Activated CD8-positive, alpha-beta T cell treated with anti-CD3 and anti-CD28 coated beads for 36 hours (primary cell): ENCODE measurements at regions not wholly inside any gene's neighbourhood (a gene's known extent, or its start where the extent isn't known, plus 50 kb on each side); places are given as distances from the start of the nearest gene placed in this dataset.

Experiments
- ATAC-seq: fragments of 200-7000 bp; cut with Tn5 transposase; one replicate; pipeline ENCODE4 v1.10.0; 2021; ENCODE audit warnings: mild to moderate bottlenecking, moderate library complexity
- CTCF ChIA-PET: fragments of 350-600 bp; sonication (Branson Sonifier 250); formaldehyde crosslinking; loops from one replicate; lab custom pipeline; 2021; ENCODE audit warnings: antibody characterized with exemption; lab: Charles Lee
- POLR2A ChIA-PET: fragments of 350-600 bp; sonication (Branson Sonifier 250); formaldehyde crosslinking; loops from one replicate; lab custom pipeline; 2021; ENCODE audit warnings: antibody characterized with exemption; lab: Charles Lee
- DNase-seq: peaks from one replicate; pipeline ENCODE4 v3.0.0-alpha.2; 2020
- H3K27ac Mint-ChIP-seq: one replicate; pipeline ENCODE4 v1.8.0; 2021; ENCODE audit warnings: mild to moderate bottlenecking, mixed read lengths
- H3K27me3 Mint-ChIP-seq: one replicate; pipeline ENCODE4 v1.8.0; 2021; ENCODE audit warnings: mixed read lengths
- H3K36me3 Mint-ChIP-seq: one replicate; pipeline ENCODE4 v1.8.0; 2021; ENCODE audit warnings: low read depth, mixed read lengths
- H3K4me1 Mint-ChIP-seq: one replicate; pipeline ENCODE4 v1.8.0; 2021; ENCODE audit warnings: low read depth, mixed read lengths
- H3K4me3 Mint-ChIP-seq: one replicate; pipeline ENCODE4 v1.8.0; 2021; ENCODE audit warnings: mild to moderate bottlenecking, moderate library complexity, mixed read lengths
- H3K9me3 Mint-ChIP-seq: one replicate; pipeline ENCODE4 v1.8.0; 2021; ENCODE audit warnings: mixed read lengths
- CTCF ChIP-seq: fragments of 200-600 bp; IDR thresholded peaks from one replicate; pipeline ENCODE4 v1.8.0; 2022; ENCODE audit warnings: antibody characterized with exemption, mild to moderate bottlenecking
- intact Hi-C: fragments of 100-400 bp; cut with micrococcal nuclease; formaldehyde crosslinking; loops from one replicate; pipeline ENCODE4 v1.10.0; 2022

GRCh38 chr18:57965246-57965645, 78.8 kb upstream of the NEDD4L start:
- H3K4me3 Mint-ChIP-seq, result no peak overlapping the region
- H3K4me1 Mint-ChIP-seq, result peaks cover 6% of the 10 kb centered on the region
- ATAC-seq (no peak), DNase-seq (no peak)
- CTCF ChIA-PET, result interaction anchor here (1.1 to 1.4 kb wide), 4 partner anchors 9 to 216 kb away, joined by 3 to 4 read pairs (median 3); no protein-coding TSS in a partner anchor
- no peak overlapping the region for H3K27ac Mint-ChIP-seq
- no peaks in the 10 kb centered on the region for H3K36me3 Mint-ChIP-seq
- intact Hi-C loops, result no loop called here
- H3K27me3 Mint-ChIP-seq, result peaks cover 13% of the 10 kb centered on the region
- POLR2A ChIA-PET, result no interaction called here
- H3K9me3 Mint-ChIP-seq, result no peaks in the 10 kb centered on the region
- TF ChIP-seq CTCF, result no peak

GRCh38 chr18:57961876-57962505, 82.0 kb upstream of the NEDD4L start:
- CTCF ChIA-PET, result no interaction called here
- H3K36me3 Mint-ChIP-seq, result no peaks in the 10 kb centered on the region
- H3K4me3 Mint-ChIP-seq, result no peak overlapping the region
- POLR2A ChIA-PET, result no interaction called here
- intact Hi-C loops, result no loop called here
- peaks cover 18% of the 10 kb centered on the region for H3K27me3 Mint-ChIP-seq
- no peak for TF ChIP-seq CTCF
- H3K4me1 Mint-ChIP-seq, result no peaks in the 10 kb centered on the region
- DNase-seq (no peak), ATAC-seq (no peak)
- H3K9me3 Mint-ChIP-seq, result no peaks in the 10 kb centered on the region
- H3K27ac Mint-ChIP-seq, result no peak overlapping the region

DNA sequence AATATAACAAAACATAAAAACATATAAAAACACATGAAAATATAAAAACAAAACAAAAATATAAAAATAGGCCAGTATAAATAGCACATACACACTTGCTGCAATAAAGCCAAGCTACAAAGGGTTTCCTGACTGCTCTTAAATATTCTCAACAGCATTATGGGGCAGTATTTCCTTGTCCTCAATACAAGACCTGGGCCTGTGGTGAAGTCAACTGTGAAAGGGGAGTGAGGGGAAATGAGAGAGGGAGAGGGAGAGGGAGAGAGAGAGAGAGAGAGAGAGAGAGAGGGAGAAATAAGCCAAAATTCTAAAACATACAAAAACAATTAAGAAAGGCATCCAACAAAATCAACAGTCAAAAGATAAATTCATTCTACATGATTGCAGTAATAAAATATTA, 82.6 kb upstream of the NEDD4L start:
- DNase-seq (no peak), ATAC-seq (no peak)
- intact Hi-C loops, result no loop called here
- CTCF ChIA-PET, result no interaction called here
- Mint-ChIP-seq H3K27ac (no peak overlapping the region), H3K4me1 (no peaks in the 10 kb centered on the region), H3K36me3 (no peaks in the 10 kb centered on the region), H3K4me3 (no peak overlapping the region), H3K9me3 (no peaks in the 10 kb centered on the region), H3K27me3 (peaks cover 18% of the 10 kb centered on the region)
- no peak for TF ChIP-seq CTCF
- POLR2A ChIA-PET, result no interaction called here

DNA sequence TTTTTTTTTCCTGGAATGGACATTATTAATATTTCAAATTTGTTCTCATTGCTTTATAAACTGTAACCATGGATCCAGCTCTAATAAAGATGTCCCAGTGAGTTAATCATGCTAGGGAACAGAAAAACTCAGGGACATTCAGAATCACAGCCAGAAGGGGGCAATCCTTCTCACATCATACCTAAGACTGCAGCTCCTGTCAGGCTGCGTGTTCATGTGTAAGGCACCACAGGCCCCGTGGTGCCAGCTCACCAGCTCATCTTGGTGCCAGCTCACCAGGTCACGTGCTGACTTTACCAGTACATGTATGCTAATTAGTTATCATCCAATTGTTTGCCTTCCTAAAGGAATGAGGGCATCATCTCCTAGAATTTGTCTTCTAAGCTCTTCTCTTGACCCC, 84.7 kb upstream of the NEDD4L start:
- no peak for ATAC-seq
- no peaks in the 10 kb centered on the region for H3K4me1 Mint-ChIP-seq
- CTCF ChIA-PET, result interaction anchor here (0.7 to 2.7 kb wide), 7 partner anchors 84 to 919 kb away, joined by 3 to 10 read pairs (median 3); partner anchors contain the start of gene NEDD4L
- no peak overlapping the region for H3K4me3 Mint-ChIP-seq
- TF ChIP-seq CTCF, result no peak
- peak; percentile 10 for DNase-seq
- POLR2A ChIA-PET, result interaction anchor here (0.5 to 1.4 kb wide), 4 partner anchors 23 to 1886 kb away, joined by 3 to 4 read pairs (median 4); no protein-coding TSS in a partner anchor
- H3K27ac Mint-ChIP-seq, result no peak overlapping the region
- no peaks in the 10 kb centered on the region for H3K9me3 Mint-ChIP-seq
- no peaks in the 10 kb centered on the region for H3K36me3 Mint-ChIP-seq
- H3K27me3 Mint-ChIP-seq, result peaks cover 18% of the 10 kb centered on the region
- intact Hi-C loops, result no loop called here

DNA sequence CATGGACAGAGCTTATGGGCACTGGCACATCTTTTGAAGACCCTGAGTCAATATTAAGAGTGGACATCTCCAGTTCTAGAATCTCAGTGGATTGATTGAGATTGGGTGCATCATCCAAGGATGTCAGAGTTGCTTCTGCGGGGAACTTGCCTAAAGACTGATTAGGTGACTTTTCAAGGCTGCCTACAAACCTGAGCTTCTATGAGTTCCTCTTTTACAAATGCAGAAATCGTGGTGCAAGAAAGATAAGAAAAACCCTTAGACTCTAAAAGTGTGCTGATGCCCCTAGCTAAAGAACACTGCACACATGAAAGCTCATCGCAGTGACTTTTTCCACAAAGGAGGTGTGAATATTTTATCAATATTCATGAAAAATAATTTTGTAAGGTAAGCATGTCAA, 86.8 kb upstream of the NEDD4L start:
- Mint-ChIP-seq H3K4me3 (no peak overlapping the region), H3K27me3 (peaks cover 17% of the 10 kb centered on the region), H3K36me3 (no peaks in the 10 kb centered on the region), H3K27ac (no peak overlapping the region), H3K4me1 (no peaks in the 10 kb centered on the region), H3K9me3 (no peaks in the 10 kb centered on the region)
- ChIA-PET CTCF (interaction anchor here (1.2 kb wide), 1 partner anchor 165 kb away, joined by 5 read pairs; no protein-coding TSS in a partner anchor), POLR2A (no interaction called here)
- intact Hi-C loops, result no loop called here
- DNase-seq, result no peak
- TF ChIP-seq CTCF, result no peak
- no peak for ATAC-seq
